ENCODE measurements at regions not wholly inside any gene's neighbourhood (a gene's known extent, or its start where the extent isn't known, plus 50 kb on each side); places are given as distances from the start of the nearest gene placed in this dataset.

GRCh38 chr2:120525056-120526046 lies 179.4 kb downstream of the INHBB start (continued):
- TF ChIP-seq, protein P1, sequence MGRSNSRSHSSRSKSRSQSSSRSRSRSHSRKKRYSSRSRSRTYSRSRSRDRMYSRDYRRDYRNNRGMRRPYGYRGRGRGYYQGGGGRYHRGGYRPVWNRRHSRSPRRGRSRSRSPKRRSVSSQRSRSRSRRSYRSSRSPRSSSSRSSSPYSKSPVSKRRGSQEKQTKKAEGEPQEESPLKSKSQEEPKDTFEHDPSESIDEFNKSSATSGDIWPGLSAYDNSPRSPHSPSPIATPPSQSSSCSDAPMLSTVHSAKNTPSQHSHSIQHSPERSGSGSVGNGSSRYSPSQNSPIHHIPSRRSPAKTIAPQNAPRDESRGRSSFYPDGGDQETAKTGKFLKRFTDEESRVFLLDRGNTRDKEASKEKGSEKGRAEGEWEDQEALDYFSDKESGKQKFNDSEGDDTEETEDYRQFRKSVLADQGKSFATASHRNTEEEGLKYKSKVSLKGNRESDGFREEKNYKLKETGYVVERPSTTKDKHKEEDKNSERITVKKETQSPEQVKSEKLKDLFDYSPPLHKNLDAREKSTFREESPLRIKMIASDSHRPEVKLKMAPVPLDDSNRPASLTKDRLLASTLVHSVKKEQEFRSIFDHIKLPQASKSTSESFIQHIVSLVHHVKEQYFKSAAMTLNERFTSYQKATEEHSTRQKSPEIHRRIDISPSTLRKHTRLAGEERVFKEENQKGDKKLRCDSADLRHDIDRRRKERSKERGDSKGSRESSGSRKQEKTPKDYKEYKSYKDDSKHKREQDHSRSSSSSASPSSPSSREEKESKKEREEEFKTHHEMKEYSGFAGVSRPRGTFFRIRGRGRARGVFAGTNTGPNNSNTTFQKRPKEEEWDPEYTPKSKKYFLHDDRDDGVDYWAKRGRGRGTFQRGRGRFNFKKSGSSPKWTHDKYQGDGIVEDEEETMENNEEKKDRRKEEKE (IDR thresholded peaks at IDR 0.05) = no peak
- TF ChIP-seq CC2D1A (CRISPR knock-in tag; IDR thresholded peaks at IDR 0.05) (no peak), ZMYM4 (CRISPR knock-in tag; IDR thresholded peaks at IDR 0.05) (peak; percentile 87), MIER2 (CRISPR knock-in tag; IDR thresholded peaks at IDR 0.05) (peak; percentile 51; the same call in 1 of the 2 replicates), MEIS1 (CRISPR knock-in tag; IDR thresholded peaks at IDR 0.05; ENCODE audit: borderline replicate concordance) (peak; percentile 59; the same call in 1 of the 2 replicates), NPAS2 (CRISPR knock-in tag; IDR thresholded peaks at IDR 0.05; ENCODE audit: borderline replicate concordance) (no peak), ZSCAN9 (CRISPR knock-in tag; IDR thresholded peaks at IDR 0.05; ENCODE audit: borderline replicate concordance) (peak; percentile 82; the same call in 1 of the 2 replicates), ZNF414 (CRISPR knock-in tag; IDR thresholded peaks at IDR 0.05) (peak; percentile 98), GPN1 (CRISPR knock-in tag; IDR thresholded peaks at IDR 0.05; ENCODE audit: borderline replicate concordance) (no peak), CAMTA2 (CRISPR knock-in tag; IDR thresholded peaks at IDR 0.05; ENCODE audit: borderline replicate concordance) (no peak), TOPORS (CRISPR knock-in tag; IDR thresholded peaks at IDR 0.05) (peak; percentile 40; the same call in 1 of the 2 replicates), ZNF333 (CRISPR knock-in tag; IDR thresholded peaks at IDR 0.05; ENCODE audit: borderline replicate concordance) (no peak), NFKB2 (CRISPR knock-in tag; IDR thresholded peaks at IDR 0.05; ENCODE audit: borderline replicate concordance) (peak; percentile 63; the same call in 1 of the 2 replicates), GTF3A (CRISPR knock-in tag; conservative IDR thresholded peaks at IDR 0.05) (no peak), ZBTB46 (CRISPR knock-in tag; IDR thresholded peaks at IDR 0.05; ENCODE audit: borderline replicate concordance) (no peak), RELA (CRISPR knock-in tag; IDR thresholded peaks at IDR 0.05) (0 out of 2 replicates have a peak, but pooled peaks have one; percentile 46), ZNF784 (CRISPR knock-in tag; IDR thresholded peaks at IDR 0.05; ENCODE audit: borderline replicate concordance) (no peak), SSRP1 (CRISPR knock-in tag; IDR thresholded peaks at IDR 0.05) (no peak), JUN (CRISPR knock-in tag; IDR thresholded peaks at IDR 0.05) (peak; percentile 48; the same call in 1 of the 2 replicates), TEAD2 (CRISPR knock-in tag; IDR thresholded peaks at IDR 0.05) (no peak), ZNF10 (CRISPR knock-in tag; IDR thresholded peaks at IDR 0.05; ENCODE audit: borderline replicate concordance, low read depth) (no peak), NCOA2 (CRISPR knock-in tag; IDR thresholded peaks at IDR 0.05) (peak; percentile 93), ZNF703 (CRISPR knock-in tag; IDR thresholded peaks at IDR 0.05; ENCODE audit: borderline replicate concordance) (0 out of 2 replicates have a peak, but pooled peaks have one; percentile 24)
